Thyroid gland (tissue), 4 donors: ENCODE measurements at regions not wholly inside any gene's neighbourhood (a gene's known extent, or its start where the extent isn't known, plus 50 kb on each side); places are given as distances from the start of the nearest gene placed in this dataset.

Source experiments
- DNase-seq, 2 donors: peaks; one replicate each; pipeline ENCODE4 v3.0.0-alpha.2; 2019
- H3K27ac ChIP-seq, 3 donors: fragments of 200-600 bp; sonication (generic); 1 replicate in 2 of 3; 2 replicates in 1 of 3; pipeline ENCODE4 v1.5.1; 2016 to 2019; ENCODE audit warnings: mild to moderate bottlenecking in 1 of 3, moderate library complexity in 1 of 3
- H3K27me3 ChIP-seq: fragments of 200-600 bp; sonication (generic); one replicate; pipeline ENCODE4 v1.5.1; 2019
- H3K36me3 ChIP-seq, 2 donors: fragments of 200-600 bp; sonication (generic); one replicate each; pipeline ENCODE4 v1.5.1; 2016 to 2019
- H3K4me1 ChIP-seq, 2 donors: fragments of 200-600 bp; sonication (generic); one replicate each; pipeline ENCODE4 v1.5.1; 2017 to 2019
- H3K4me3 ChIP-seq, 3 donors: fragments of 200-600 bp; sonication (generic); replicated peaks in 1 of 3; 1 replicate in 2 of 3; 2 replicates in 1 of 3; pipeline ENCODE4 v1.5.1; 2016; ENCODE audit warnings: mild to moderate bottlenecking in 1 of 3
- H3K9me3 ChIP-seq: fragments of 200-600 bp; sonication (generic); one replicate; pipeline ENCODE4 v1.5.1; 2017
- POLR2A ChIP-seq, 2 donors: fragments of 450-650 bp; IDR thresholded peaks; one replicate each; pipeline ENCODE4 v1.6.1; 2017; ENCODE audit warnings: antibody characterized with exemption in 2 of 2, mild to moderate bottlenecking in 2 of 2, moderate library complexity in 1 of 2
- WGBS, 2 donors: methylation state at CpG; one replicate each; pipeline ENCODE4 v1.1.5; 2017; 5-methylcytosine and 5-hydroxymethylcytosine counted together
- intact Hi-C: fragments of 100-400 bp; cut with DNase I; formaldehyde crosslinking; loops from one replicate; pipeline ENCODE4 v1.15.1; 2023
- TF ChIP-seq, protein P1 (sequence below), 6 experiments: fragments of 200-600 bp in 3 of 6; fragments of 450-650 bp in 3 of 6; sonication (generic) in 3 of 6; IDR thresholded peaks; one replicate each; pipeline ENCODE4 v1.5.1; 2016 to 2019; ENCODE audit warnings: antibody characterized with exemption in 6 of 6, mild to moderate bottlenecking in 2 of 6, inconsistent platforms in 1 of 6, moderate library complexity in 1 of 6

GRCh38 chr11:106399076-106399511 lies 321.6 kb downstream of the AASDHPPT start:
- intact Hi-C loops: no loop called here
- DNase-seq: no peak
- TF ChIP-seq, protein P1, sequence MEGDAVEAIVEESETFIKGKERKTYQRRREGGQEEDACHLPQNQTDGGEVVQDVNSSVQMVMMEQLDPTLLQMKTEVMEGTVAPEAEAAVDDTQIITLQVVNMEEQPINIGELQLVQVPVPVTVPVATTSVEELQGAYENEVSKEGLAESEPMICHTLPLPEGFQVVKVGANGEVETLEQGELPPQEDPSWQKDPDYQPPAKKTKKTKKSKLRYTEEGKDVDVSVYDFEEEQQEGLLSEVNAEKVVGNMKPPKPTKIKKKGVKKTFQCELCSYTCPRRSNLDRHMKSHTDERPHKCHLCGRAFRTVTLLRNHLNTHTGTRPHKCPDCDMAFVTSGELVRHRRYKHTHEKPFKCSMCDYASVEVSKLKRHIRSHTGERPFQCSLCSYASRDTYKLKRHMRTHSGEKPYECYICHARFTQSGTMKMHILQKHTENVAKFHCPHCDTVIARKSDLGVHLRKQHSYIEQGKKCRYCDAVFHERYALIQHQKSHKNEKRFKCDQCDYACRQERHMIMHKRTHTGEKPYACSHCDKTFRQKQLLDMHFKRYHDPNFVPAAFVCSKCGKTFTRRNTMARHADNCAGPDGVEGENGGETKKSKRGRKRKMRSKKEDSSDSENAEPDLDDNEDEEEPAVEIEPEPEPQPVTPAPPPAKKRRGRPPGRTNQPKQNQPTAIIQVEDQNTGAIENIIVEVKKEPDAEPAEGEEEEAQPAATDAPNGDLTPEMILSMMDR (IDR thresholded peaks at IDR 0.05): no peak
- TF ChIP-seq POLR2A (IDR thresholded peaks at IDR 0.05): no peak
- Histone ChIP-seq H3K27me3 (no peaks in the 10 kb centered on the region), H3K4me1 (peaks cover 0 to 4% of the 10 kb centered on the region in 2 donors), H3K9me3 (no peaks in the 10 kb centered on the region), H3K36me3 (no peaks in the 10 kb centered on the region), H3K4me3 (no peak overlapping the region), H3K27ac (no peak overlapping the region)
- WGBS, 2 donors: 61 to 62% methylated on average over 3 of the region's 3 CpGs

GRCh38 chr11:106399624-106400023 lies 322.2 kb downstream of the AASDHPPT start:
- intact Hi-C loops: no loop called here
- no peak for DNase-seq
- Histone ChIP-seq H3K27me3 (no peaks in the 10 kb centered on the region), H3K27ac (no peak overlapping the region), H3K4me1 (peaks cover 0 to 4% of the 10 kb centered on the region in 2 donors), H3K4me3 (no peak overlapping the region), H3K36me3 (no peaks in the 10 kb centered on the region), H3K9me3 (no peaks in the 10 kb centered on the region)
- 80 to 91% methylated on average over 4 of the region's 4 CpGs for WGBS, 2 donors
- TF ChIP-seq POLR2A (IDR thresholded peaks at IDR 0.05): no peak
- TF ChIP-seq, protein P1 (IDR thresholded peaks at IDR 0.05): no peak

- TF ChIP-seq, protein P1 (IDR thresholded peaks at IDR 0.05): no peak
- TF ChIP-seq POLR2A (IDR thresholded peaks at IDR 0.05): no peak
- H3K4me1 ChIP-seq: peaks cover 0 to 4% of the 10 kb centered on the region in 2 donors
- no peak overlapping the region for H3K4me3 ChIP-seq
- DNase-seq: no peak
- H3K27me3 ChIP-seq: no peaks in the 10 kb centered on the region
- no peak overlapping the region for H3K27ac ChIP-seq
- WGBS, 2 donors: 91 to 92% methylated on average over 5 of the region's 5 CpGs
- intact Hi-C loops: no loop called here
- H3K9me3 ChIP-seq: no peaks in the 10 kb centered on the region
- H3K36me3 ChIP-seq: no peaks in the 10 kb centered on the region
Measured at GRCh38 chr11:106400949-106401570, 323.6 kb downstream of the AASDHPPT start.

DNA sequence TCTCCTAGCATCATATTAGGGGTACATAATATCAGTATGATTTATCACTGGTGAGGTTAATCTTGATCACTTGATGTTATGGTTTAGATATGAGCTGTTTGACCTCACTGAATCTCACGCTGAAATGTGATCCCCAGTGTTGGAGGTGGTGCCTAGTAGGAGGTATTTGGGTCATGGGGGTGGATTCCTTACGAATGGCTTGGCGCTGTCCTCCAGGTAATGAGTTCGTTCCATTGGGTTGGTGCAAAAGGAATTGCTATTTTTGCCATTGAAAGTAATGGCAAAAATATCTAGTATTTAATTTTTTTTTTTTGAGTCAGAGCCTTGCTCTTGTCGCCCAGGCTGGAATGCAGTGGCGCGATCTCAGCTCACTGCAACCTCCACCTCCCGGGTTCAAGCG lies 326.3 kb downstream of the AASDHPPT start:
- TF ChIP-seq, protein P1 (IDR thresholded peaks at IDR 0.05): no peak
- no peak for TF ChIP-seq POLR2A (IDR thresholded peaks at IDR 0.05)
- Histone ChIP-seq H3K27ac (no peak overlapping the region), H3K4me3 (no peak overlapping the region), H3K36me3 (no peaks in the 10 kb centered on the region), H3K27me3 (no peaks in the 10 kb centered on the region), H3K9me3 (no peaks in the 10 kb centered on the region), H3K4me1 (peaks cover 0 to 3% of the 10 kb centered on the region in 2 donors)
- DNase-seq: no peak
- intact Hi-C loops: no loop called here
- 96 to 97% methylated on average over 9 of the region's 9 CpGs for WGBS, 2 donors

DNA sequence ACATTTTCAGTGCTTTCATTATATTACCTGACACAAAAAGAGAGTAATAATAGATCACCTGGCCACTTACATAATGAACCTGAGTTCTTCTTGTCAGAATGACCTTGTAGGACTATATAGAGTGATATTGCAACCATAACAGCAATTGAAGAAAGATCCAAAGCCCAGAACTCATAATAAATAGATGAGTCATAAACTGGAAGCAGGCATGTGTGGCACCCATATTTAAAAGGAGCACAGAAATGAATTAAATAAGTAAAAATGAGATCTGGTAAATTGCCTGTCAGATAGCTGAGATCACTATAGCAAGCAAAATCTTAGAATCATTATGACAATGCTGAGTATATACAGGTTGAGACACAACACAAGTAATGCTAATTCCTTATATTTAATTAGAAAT lies 331.8 kb downstream of the AASDHPPT start:
- H3K36me3 ChIP-seq: no peaks in the 10 kb centered on the region
- TF ChIP-seq, protein P1 (IDR thresholded peaks at IDR 0.05): no peak
- TF ChIP-seq POLR2A (IDR thresholded peaks at IDR 0.05): no peak
- no peaks in the 10 kb centered on the region for H3K27me3 ChIP-seq
- intact Hi-C loops: no loop called here
- H3K4me3 ChIP-seq: no peak overlapping the region
- no peak for DNase-seq
- no peaks in the 10 kb centered on the region for H3K4me1 ChIP-seq
- H3K9me3 ChIP-seq: no peaks in the 10 kb centered on the region
- no peak overlapping the region for H3K27ac ChIP-seq
